ENCODE measurements at regions not wholly inside any gene's neighbourhood (a gene's known extent, or its start where the extent isn't known, plus 50 kb on each side); places are given as distances from the start of the nearest gene placed in this dataset.

GRCh38 chr12:92302041-92302829 is 156.6 kb upstream of the BTG1 start:
- intact Hi-C loops (cut with micrococcal nuclease; ENCODE audit: unreplicated experiment): no loop called here
- ChIA-PET POLR2A (no interaction called here), CTCF (ENCODE audit: unreplicated experiment) (no interaction called here)
- H3K79me2 ChIP-seq (ENCODE audit: insufficient read depth, low read depth, low read length): no peaks in the 10 kb centered on the region
- no peaks in the 10 kb centered on the region for H3K9me3 ChIP-seq (ENCODE audit: low read length)
- peaks cover 3% of the 10 kb centered on the region; the same call in 1 of the 2 replicates for H3K36me3 ChIP-seq (ENCODE audit: insufficient read depth, low read length)
- peaks cover 8% of the 10 kb centered on the region for H3K4me1 ChIP-seq (ENCODE audit: insufficient read depth, low read length, poor library complexity, severe bottlenecking)
- no TSS peak for BruUV-seq (replicated peaks)
- no peak overlapping the region for H3K27ac ChIP-seq (ENCODE audit: low read depth, low read length, poor library complexity, severe bottlenecking)
- TF ChIP-seq EZH2phosphoT487 (IDR thresholded peaks at IDR 0.05; ENCODE audit: borderline replicate concordance, low read depth, low read length) (no peak), CTCF (conservative IDR thresholded peaks at IDR 0.05; ENCODE audit: low read length) (no peak)
- H3K4me3 ChIP-seq (ENCODE audit: low read depth, low read length, poor library complexity, severe bottlenecking): no peak overlapping the region
- no peak overlapping the region for H3K4me2 ChIP-seq (ENCODE audit: low read length)
- H4K20me1 ChIP-seq (ENCODE audit: insufficient read depth, low read length): no peaks in the 10 kb centered on the region
- no peaks in the 10 kb centered on the region for H3K9me2 ChIP-seq (ENCODE audit: insufficient read depth, low read length)
- no peak overlapping the region for H2AFZ ChIP-seq (ENCODE audit: low read length)
- DNase-seq (ENCODE audit: low spot score): no peak

GRCh38 chr12:92301356-92301755 is 155.7 kb upstream of the BTG1 start:
- Histone ChIP-seq H3K4me1 (ENCODE audit: insufficient read depth, low read length, poor library complexity, severe bottlenecking) (peaks cover 8% of the 10 kb centered on the region), H2AFZ (ENCODE audit: low read length) (no peak overlapping the region), H3K4me2 (ENCODE audit: low read length) (no peak overlapping the region), H3K36me3 (ENCODE audit: insufficient read depth, low read length) (no peaks in the 10 kb centered on the region), H4K20me1 (ENCODE audit: insufficient read depth, low read length) (no peaks in the 10 kb centered on the region), H3K4me3 (ENCODE audit: low read depth, low read length, poor library complexity, severe bottlenecking) (no peak overlapping the region), H3K27ac (ENCODE audit: low read depth, low read length, poor library complexity, severe bottlenecking) (no peak overlapping the region), H3K9me3 (ENCODE audit: low read length) (no peaks in the 10 kb centered on the region), H3K79me2 (ENCODE audit: insufficient read depth, low read depth, low read length) (no peaks in the 10 kb centered on the region), H3K9me2 (ENCODE audit: insufficient read depth, low read length) (no peaks in the 10 kb centered on the region)
- no TSS peak for BruUV-seq (replicated peaks)
- POLR2A ChIA-PET: no interaction called here
- no peak for TF ChIP-seq CTCF (conservative IDR thresholded peaks at IDR 0.05; ENCODE audit: low read length)
- TF ChIP-seq EZH2phosphoT487 (IDR thresholded peaks at IDR 0.05; ENCODE audit: borderline replicate concordance, low read depth, low read length): no peak
- CTCF ChIA-PET (ENCODE audit: unreplicated experiment): no interaction called here
- intact Hi-C loops (cut with micrococcal nuclease; ENCODE audit: unreplicated experiment): no loop called here
- no peak for DNase-seq (ENCODE audit: low spot score)

GRCh38 chr12:92300777-92301176 is 155.1 kb upstream of the BTG1 start:
- peaks cover 8% of the 10 kb centered on the region for H3K4me1 ChIP-seq (ENCODE audit: insufficient read depth, low read length, poor library complexity, severe bottlenecking)
- no peak for TF ChIP-seq EZH2phosphoT487 (IDR thresholded peaks at IDR 0.05; ENCODE audit: borderline replicate concordance, low read depth, low read length)
- TF ChIP-seq CTCF (conservative IDR thresholded peaks at IDR 0.05; ENCODE audit: low read length): no peak
- no TSS peak for BruUV-seq (replicated peaks)
- H3K4me2 ChIP-seq (ENCODE audit: low read length): no peak overlapping the region
- H3K79me2 ChIP-seq (ENCODE audit: insufficient read depth, low read depth, low read length): no peaks in the 10 kb centered on the region
- H3K4me3 ChIP-seq (ENCODE audit: low read depth, low read length, poor library complexity, severe bottlenecking): no peak overlapping the region
- CTCF ChIA-PET (ENCODE audit: unreplicated experiment): no interaction called here
- POLR2A ChIA-PET: interaction anchor here (0.6 kb wide), 1 partner anchor 27 kb away, joined by 3 read pairs; no protein-coding TSS in a partner anchor
- no peak for DNase-seq (ENCODE audit: low spot score)
- intact Hi-C loops (cut with micrococcal nuclease; ENCODE audit: unreplicated experiment): no loop called here
- no peaks in the 10 kb centered on the region for H3K9me3 ChIP-seq (ENCODE audit: low read length)
- no peaks in the 10 kb centered on the region for H4K20me1 ChIP-seq (ENCODE audit: insufficient read depth, low read length)
- H3K9me2 ChIP-seq (ENCODE audit: insufficient read depth, low read length): no peaks in the 10 kb centered on the region
- no peak overlapping the region for H3K27ac ChIP-seq (ENCODE audit: low read depth, low read length, poor library complexity, severe bottlenecking)
- H3K36me3 ChIP-seq (ENCODE audit: insufficient read depth, low read length): no peaks in the 10 kb centered on the region
- H2AFZ ChIP-seq (ENCODE audit: low read length): no peak overlapping the region

All from OCI-LY7 (cell line).